ENCODE measurements at regions not wholly inside any gene's neighbourhood (a gene's known extent, or its start where the extent isn't known, plus 50 kb on each side); places are given as distances from the start of the nearest gene placed in this dataset.

DNA sequence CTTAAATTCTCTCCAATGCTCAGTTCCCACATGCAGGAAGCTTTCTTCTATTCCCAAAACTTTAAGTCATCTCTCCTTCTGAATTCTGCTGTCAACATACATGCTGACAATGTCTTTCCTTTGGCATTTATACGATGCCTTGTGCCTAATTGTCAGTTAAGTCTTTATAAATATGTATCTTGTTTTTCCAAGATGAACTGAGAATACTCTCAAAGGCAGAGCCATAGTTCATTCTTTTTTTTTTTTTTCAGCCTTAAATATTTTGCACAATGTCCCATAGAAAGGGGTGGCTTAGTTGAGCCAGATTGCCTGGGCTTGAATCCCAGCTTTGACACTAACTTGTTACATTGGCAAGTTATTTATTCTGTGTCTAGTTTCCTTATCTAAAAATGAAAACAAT is 210.6 kb downstream of the QDPR start:
- no peak for ATAC-seq
- intact Hi-C loops (cut with DNase I), result no loop called here
- Histone ChIP-seq H3K4me3 (no peak overlapping the region), H3K27me3 (no peaks in the 10 kb centered on the region), H3K36me3 (replicated peaks in 1 of 2; ENCODE audit: insufficient read depth in 1 of 2, low read depth in 2 of 2) (no peaks in the 10 kb centered on the region), H3K9me3 (no peaks in the 10 kb centered on the region), H3K27ac (no peak overlapping the region), H3K4me1 (no peaks in the 10 kb centered on the region)
- TF ChIP-seq, protein P1, sequence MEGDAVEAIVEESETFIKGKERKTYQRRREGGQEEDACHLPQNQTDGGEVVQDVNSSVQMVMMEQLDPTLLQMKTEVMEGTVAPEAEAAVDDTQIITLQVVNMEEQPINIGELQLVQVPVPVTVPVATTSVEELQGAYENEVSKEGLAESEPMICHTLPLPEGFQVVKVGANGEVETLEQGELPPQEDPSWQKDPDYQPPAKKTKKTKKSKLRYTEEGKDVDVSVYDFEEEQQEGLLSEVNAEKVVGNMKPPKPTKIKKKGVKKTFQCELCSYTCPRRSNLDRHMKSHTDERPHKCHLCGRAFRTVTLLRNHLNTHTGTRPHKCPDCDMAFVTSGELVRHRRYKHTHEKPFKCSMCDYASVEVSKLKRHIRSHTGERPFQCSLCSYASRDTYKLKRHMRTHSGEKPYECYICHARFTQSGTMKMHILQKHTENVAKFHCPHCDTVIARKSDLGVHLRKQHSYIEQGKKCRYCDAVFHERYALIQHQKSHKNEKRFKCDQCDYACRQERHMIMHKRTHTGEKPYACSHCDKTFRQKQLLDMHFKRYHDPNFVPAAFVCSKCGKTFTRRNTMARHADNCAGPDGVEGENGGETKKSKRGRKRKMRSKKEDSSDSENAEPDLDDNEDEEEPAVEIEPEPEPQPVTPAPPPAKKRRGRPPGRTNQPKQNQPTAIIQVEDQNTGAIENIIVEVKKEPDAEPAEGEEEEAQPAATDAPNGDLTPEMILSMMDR (IDR thresholded peaks at IDR 0.05), result no peak
- no peak for TF ChIP-seq POLR2A (IDR thresholded peaks at IDR 0.05)
- 61 to 68% methylated on average over 1 of the region's 1 CpG for WGBS, 2 donors
- no peak for DNase-seq

DNA sequence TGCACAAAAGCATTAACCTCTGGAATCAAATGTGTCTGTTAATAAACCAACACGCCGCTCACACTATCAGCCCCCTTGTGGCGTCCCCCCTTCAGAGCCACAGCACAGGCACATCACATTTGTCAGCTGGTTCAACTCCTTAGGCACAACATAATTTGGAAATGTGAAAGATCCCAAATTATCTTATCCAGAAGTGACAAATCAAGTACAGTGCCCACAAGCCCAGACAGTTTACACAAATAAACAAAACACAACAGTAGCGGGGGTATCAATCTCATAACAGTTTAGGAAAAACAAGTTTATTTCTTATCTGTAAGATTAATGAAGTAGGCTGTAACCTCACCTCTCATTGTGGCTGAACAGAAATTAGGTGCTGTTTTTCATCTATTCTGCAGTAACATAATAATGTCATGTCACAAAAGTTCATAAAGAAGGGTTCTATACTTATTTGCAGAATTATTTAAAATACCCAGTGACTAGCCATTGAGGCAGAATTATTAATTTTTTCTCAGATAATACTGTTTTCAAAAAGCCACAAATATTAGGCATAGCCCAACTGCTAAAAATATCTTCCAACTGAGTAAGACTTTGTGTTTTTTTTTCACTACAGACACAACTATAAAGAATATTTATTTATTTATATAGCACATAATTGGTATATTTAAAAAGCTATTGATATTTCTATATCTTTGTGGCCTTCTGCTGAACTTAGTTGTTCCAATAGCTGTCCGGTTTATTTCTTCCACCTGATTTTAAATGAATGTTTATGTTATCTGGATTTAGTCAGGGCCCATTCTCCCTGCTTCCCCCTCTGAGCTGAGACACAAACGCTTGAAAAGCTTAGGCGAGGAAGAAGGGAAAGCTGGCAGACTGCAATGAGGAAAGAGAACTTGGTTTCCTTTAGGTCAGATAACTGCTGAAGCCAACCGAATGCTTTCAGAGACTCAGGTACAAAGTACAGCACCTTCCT is 214.7 kb downstream of the QDPR start:
- Histone ChIP-seq H3K36me3 (replicated peaks in 1 of 2; ENCODE audit: insufficient read depth in 1 of 2, low read depth in 2 of 2) (no peaks in the 10 kb centered on the region), H3K4me1 (no peaks in the 10 kb centered on the region), H3K4me3 (no peak overlapping the region), H3K9me3 (no peaks in the 10 kb centered on the region), H3K27ac (no peak overlapping the region), H3K27me3 (no peaks in the 10 kb centered on the region)
- DNase-seq, result no peak
- WGBS, 2 donors, result 26 to 30% methylated on average over 8 of the region's 8 CpGs
- intact Hi-C loops (cut with DNase I), result no loop called here
- ATAC-seq, result no peak
- TF ChIP-seq, protein P1 (IDR thresholded peaks at IDR 0.05), result no peak
- no peak for TF ChIP-seq POLR2A (IDR thresholded peaks at IDR 0.05)

DNA sequence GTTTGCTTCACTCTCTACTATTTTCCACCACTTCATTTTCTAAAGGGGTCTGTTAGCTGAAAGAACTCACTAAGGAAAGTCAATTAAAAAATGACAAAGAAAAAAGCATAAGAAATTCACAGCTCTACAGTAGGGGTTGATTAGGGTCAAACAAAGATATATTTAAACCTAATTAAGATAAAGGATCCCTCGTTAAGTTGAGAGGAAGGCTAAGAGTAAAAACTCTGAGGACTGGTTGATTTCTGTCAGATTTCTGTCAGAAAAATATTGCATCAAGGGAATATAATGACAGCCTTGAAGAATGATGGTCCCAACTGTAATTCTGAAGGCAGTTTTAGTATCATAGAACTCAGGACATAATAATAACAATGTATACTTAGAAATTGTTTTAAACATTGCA is 218.0 kb downstream of the QDPR start:
- no peaks in the 10 kb centered on the region for H3K36me3 ChIP-seq (replicated peaks in 1 of 2; ENCODE audit: insufficient read depth in 1 of 2, low read depth in 2 of 2)
- TF ChIP-seq POLR2A (IDR thresholded peaks at IDR 0.05), result no peak
- TF ChIP-seq, protein P1 (IDR thresholded peaks at IDR 0.05), result no peak
- intact Hi-C loops (cut with DNase I), result no loop called here
- 24 to 25% methylated on average over 1 of the region's 1 CpG for WGBS, 2 donors
- no peaks in the 10 kb centered on the region for H3K4me1 ChIP-seq
- no peaks in the 10 kb centered on the region for H3K9me3 ChIP-seq
- H3K27me3 ChIP-seq, result no peaks in the 10 kb centered on the region
- ATAC-seq, result no peak
- no peak for DNase-seq
- H3K27ac ChIP-seq, result no peak overlapping the region
- H3K4me3 ChIP-seq, result no peak overlapping the region

DNA sequence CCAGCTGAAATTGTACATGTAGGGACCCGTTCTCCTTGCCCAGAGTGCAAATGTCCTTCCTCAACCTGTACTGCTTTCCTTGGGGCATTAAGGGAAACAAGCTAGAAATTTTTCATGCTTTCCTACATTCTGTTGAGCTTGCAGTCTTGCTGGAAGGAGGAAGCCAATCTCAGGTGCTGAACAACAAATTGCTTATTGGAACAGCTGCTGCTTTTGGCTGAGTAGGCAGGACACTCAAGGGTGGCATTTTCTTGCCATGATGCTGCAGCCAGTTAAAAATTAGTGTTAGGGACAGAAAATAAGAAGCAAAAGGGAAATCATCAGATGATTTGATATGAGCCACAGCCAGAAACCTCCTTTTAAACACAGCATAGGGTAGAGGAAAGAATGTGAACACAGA is 223.7 kb downstream of the QDPR start:
- Histone ChIP-seq H3K36me3 (replicated peaks in 1 of 2; ENCODE audit: insufficient read depth in 1 of 2, low read depth in 2 of 2) (no peaks in the 10 kb centered on the region), H3K27ac (no peak overlapping the region), H3K4me1 (no peaks in the 10 kb centered on the region), H3K9me3 (no peaks in the 10 kb centered on the region), H3K27me3 (no peaks in the 10 kb centered on the region), H3K4me3 (no peak overlapping the region)
- no peak for TF ChIP-seq POLR2A (IDR thresholded peaks at IDR 0.05)
- TF ChIP-seq, protein P1 (IDR thresholded peaks at IDR 0.05), result no peak
- intact Hi-C loops (cut with DNase I), result no loop called here
- no peak for DNase-seq
- 52 to 63% methylated on average over 1 of the region's 1 CpG for whole genome bisulfite sequencing, 2 donors
- ATAC-seq, result no peak

All from body of pancreas (tissue), 4 donors.